SK-N-SH treated with all-trans-retinoic acid at 6 μM for 48 hours (cell line): ENCODE measurements at regions not wholly inside any gene's neighbourhood (a gene's known extent, or its start where the extent isn't known, plus 50 kb on each side); places are given as distances from the start of the nearest gene placed in this dataset.

Experiments
- BACH2 ChIP-seq: fragments of 250-450 bp; sonication (Bioruptor Pico); IDR thresholded peaks from 2 replicates; pipeline ENCODE4 v1.9.0; 2021; ENCODE audit warnings: mild to moderate bottlenecking, borderline replicate concordance
- CSRNP3 ChIP-seq: fragments of 250-450 bp; sonication (Bioruptor Pico); IDR thresholded peaks from 2 replicates; pipeline ENCODE4 v1.5.1; 2021; ENCODE audit warnings: mild to moderate bottlenecking, moderate library complexity
- ESRRG ChIP-seq: fragments of 250-450 bp; sonication (Bioruptor Pico); IDR thresholded peaks from 2 replicates; pipeline ENCODE4 v1.6.1; 2021; ENCODE audit warnings: mild to moderate bottlenecking
- SNAI2 ChIP-seq: fragments of 250-450 bp; sonication (Bioruptor Pico); IDR thresholded peaks from 2 replicates; pipeline ENCODE4 v1.5.0; 2020; ENCODE audit warnings: mild to moderate bottlenecking, moderate library complexity
- ZFP30 ChIP-seq: fragments of 450-650 bp; formaldehyde crosslinking; IDR thresholded peaks from 2 replicates; pipeline ENCODE4 v1.5.0; 2022; ENCODE audit warnings: mild to moderate bottlenecking, moderate library complexity
- TF ChIP-seq, protein P1 (sequence below): fragments of 250-450 bp; sonication (Bioruptor Pico); IDR thresholded peaks from 2 replicates; pipeline ENCODE4 v1.8.0; 2020; ENCODE audit warnings: mild to moderate bottlenecking, moderate library complexity, borderline replicate concordance

GRCh38 chrX:8851231-8851886 lies 50.2 kb upstream of the FAM9A start:
- TF ChIP-seq, protein P1, sequence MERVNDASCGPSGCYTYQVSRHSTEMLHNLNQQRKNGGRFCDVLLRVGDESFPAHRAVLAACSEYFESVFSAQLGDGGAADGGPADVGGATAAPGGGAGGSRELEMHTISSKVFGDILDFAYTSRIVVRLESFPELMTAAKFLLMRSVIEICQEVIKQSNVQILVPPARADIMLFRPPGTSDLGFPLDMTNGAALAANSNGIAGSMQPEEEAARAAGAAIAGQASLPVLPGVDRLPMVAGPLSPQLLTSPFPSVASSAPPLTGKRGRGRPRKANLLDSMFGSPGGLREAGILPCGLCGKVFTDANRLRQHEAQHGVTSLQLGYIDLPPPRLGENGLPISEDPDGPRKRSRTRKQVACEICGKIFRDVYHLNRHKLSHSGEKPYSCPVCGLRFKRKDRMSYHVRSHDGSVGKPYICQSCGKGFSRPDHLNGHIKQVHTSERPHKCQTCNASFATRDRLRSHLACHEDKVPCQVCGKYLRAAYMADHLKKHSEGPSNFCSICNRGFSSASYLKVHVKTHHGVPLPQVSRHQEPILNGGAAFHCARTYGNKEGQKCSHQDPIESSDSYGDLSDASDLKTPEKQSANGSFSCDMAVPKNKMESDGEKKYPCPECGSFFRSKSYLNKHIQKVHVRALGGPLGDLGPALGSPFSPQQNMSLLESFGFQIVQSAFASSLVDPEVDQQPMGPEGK (CRISPR knock-in tag) = no peak
- TF ChIP-seq BACH2 (no peak), ZFP30 (CRISPR knock-in tag) (no peak), SNAI2 (CRISPR knock-in tag) (no peak), ESRRG (CRISPR knock-in tag) (no peak), CSRNP3 (CRISPR knock-in tag) (no peak)
